C4-2B (cell line): ENCODE measurements at regions not wholly inside any gene's neighbourhood (a gene's known extent, or its start where the extent isn't known, plus 50 kb on each side); places are given as distances from the start of the nearest gene placed in this dataset.

Experiments
- CTCF ChIP-seq: fragments of 450-650 bp; conservative IDR thresholded peaks from 2 replicates; pipeline ENCODE4 v1.5.1; 2017; ENCODE audit warnings: mild to moderate bottlenecking
- ZFX ChIP-seq: fragments of 450-650 bp; IDR thresholded peaks from 2 replicates; pipeline ENCODE4 v1.6.1; 2017

- no peak for TF ChIP-seq CTCF
- TF ChIP-seq ZFX: no peak
Measured at GRCh38 chr4:36753048-36753447, 471.6 kb downstream of the DTHD1 start.
